ENCODE measurements at regions not wholly inside any gene's neighbourhood (a gene's known extent, or its start where the extent isn't known, plus 50 kb on each side); places are given as distances from the start of the nearest gene placed in this dataset.

GRCh38 chr2:128368437-128369107 lies 49.9 kb upstream of the HS6ST1 start:
- DNase-seq, result no peak

DNA sequence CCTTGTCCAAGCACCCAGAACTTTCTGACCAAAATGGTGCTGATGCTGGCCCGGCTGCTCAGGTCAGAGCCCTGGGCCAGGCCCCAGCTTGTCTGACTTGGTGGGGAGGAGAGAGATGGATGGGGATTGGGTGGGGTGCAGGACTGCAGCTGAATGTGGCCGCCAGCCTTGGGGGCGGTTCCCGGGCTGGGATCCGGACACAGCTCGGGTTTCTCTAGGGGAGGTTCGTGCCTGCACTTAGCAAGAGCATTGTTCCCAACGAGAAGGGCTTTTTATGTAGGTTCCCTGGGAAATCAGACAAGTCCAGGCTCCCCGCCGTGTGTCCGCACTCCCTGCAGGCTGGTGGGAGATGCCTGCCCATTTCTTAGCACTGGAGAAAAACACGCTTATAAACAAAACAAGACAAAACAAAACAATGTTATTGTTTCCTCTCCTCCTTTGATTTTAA lies 50.5 kb upstream of the HS6ST1 start:
- DNase-seq, result no peak

DNA sequence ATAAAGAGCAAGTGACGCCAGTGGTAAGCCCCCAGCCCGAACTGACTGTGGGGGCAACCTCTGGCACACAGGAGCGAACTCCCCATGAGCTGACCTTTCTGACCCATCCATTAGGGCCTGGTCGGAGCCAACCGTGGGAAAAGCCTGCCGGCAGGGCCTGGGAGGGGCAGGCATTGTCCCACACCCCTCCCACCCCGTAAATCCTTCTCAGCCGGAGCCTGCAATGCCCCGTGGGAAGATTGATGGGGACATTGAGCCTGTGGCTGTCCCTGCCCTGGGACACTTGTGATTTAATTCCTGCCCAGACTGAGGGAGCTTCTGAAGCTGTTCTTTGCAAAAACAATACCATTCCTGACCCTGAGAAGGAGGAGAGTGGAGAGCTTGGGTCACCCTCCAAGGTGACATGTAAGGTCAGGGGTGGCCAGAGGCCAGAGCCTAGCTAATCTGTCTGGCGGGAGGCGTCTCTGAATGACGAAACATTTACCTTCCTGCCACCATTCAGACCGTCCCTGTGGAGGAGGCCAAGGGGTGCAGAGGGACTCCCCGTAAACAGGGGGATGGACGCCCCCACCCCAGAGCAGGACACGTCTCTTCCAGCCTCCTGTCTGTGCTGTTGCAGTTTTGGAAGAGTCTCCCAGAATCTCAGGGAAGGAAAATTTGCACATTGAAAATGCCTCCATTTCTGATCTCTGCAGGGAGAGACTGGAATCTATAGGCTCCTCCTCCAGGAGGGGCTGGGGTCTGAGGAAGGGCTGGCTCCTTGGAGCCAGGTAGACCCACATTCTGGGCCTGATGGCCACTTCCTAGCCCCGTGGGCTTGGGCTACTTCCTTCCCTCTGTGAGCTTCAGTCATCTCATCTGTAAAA lies 51.2 kb upstream of the HS6ST1 start:
- DNase-seq, result no peak

DNA sequence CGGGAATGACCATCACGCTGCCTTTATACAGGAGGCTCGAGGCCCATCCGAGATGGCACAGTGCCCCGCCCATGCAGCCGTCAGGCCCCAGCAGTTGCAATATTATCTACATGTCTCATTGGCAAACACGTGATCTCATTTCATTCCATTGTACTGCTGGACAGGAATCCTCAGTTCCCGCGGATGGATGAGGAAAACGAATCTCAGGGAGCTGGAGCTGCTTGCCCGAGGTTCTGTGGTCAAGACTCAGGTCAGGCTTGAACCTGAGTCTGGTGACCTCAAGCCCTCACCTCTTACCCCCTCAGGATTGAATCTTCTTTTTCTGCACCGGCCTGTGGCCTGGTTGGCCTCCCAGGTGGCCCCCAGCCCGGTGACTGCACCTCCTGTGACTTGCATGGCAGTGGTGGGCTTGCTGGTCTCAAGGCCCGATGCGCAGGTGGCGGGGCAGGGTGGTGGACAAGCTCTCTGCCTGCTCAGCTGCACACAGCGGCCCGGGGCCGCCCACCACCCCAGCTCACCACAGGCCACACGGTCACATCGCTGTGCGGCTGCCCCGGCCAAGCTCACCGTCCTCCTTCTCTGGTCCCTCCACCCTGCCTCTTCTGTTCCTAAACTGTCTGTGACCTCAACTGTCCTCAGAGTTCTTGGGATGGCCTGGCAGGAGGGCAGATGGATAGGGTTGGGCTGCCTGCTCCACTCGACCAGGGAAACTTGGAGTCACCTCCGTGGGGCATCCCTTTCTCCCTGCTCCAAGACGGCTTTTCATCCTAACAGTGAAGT lies 52.0 kb upstream of the HS6ST1 start:
- DNase-seq, result no peak

DNA sequence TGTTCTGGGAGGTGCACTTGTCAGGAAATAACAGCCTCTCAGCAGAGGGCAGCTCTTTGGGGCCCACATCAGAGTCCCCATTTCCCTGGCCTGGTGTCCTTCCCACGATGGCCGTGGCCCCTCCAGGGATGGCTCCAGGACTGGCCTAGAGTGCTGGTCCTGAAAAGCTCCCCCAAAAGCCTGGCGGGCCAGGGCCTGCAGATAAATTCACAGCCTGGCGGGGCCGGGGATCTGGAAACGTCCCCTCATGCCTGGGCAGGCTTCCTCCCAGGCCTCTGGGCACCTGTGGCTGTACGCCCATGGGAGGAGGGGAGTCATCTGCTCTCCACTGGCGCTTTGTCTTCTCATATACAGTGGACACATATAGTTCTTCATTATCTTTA lies 52.6 kb upstream of the HS6ST1 start:
- DNase-seq, result no peak

DNA sequence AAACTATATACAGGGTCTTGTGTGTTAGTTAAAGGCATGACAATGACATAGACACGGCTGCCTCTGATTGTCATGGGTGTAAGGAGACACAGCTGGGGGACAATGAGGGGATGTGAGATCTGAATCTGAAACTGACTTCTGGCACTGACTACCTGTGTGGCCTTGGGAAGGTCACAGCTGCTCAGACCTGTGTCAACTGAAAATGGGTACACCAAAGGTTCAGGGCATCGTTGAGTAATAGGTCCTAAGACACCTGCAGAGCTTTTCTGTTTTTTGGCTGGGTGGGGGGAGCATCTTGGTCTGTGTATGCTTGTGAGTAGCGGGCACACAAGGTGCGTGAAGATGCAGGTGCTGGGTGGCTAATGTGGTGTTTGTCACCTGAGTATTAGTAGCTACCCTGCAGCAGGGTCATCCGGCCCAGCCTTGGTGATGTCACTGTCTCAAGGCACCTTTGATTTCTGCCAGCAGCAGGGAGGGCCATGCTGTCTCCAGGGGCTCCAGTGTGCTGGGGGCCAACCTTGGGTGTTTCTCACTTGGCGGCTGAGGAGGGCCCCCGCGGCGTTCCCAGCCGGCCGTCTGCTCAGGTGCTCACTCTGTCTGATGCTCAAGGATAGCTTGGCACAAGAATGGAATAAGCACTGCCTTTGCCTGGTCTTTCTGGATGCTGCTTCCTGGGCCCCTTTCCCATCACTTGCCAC lies 53.1 kb upstream of the HS6ST1 start:
- no peak for DNase-seq

GRCh38 chr2:128372621-128373341 lies 54.1 kb upstream of the HS6ST1 start:
- DNase-seq, result no peak

DNA sequence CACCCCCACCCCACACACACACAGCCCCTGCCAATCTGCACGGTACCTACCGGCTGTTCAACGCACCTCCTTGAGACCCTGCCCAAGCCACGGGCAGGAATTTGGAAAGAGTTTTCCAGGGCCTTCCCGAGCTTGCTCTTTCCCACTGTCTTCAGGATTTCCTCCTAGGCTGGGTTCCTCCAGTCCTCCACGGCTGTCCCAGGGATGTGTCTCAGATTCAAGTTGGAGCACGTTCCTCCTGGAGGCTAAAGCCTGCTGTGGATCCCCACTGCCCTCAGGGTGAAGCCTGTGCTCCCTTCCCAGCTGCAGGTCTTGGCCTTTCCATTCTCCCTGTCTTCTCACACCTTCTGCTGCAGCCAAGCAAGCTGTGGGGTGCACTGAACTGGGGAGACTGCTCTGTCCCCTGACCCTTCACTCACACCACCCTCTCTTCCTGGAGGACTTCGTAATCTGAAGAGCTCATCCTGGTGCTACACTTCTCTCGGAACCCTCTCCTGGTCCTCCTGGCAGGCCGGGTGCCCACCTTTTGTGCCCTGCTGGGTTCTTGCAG lies 54.9 kb upstream of the HS6ST1 start:
- DNase-seq, result no peak

GRCh38 chr2:128374001-128374710 lies 55.5 kb upstream of the HS6ST1 start:
- no peak for DNase-seq

DNA sequence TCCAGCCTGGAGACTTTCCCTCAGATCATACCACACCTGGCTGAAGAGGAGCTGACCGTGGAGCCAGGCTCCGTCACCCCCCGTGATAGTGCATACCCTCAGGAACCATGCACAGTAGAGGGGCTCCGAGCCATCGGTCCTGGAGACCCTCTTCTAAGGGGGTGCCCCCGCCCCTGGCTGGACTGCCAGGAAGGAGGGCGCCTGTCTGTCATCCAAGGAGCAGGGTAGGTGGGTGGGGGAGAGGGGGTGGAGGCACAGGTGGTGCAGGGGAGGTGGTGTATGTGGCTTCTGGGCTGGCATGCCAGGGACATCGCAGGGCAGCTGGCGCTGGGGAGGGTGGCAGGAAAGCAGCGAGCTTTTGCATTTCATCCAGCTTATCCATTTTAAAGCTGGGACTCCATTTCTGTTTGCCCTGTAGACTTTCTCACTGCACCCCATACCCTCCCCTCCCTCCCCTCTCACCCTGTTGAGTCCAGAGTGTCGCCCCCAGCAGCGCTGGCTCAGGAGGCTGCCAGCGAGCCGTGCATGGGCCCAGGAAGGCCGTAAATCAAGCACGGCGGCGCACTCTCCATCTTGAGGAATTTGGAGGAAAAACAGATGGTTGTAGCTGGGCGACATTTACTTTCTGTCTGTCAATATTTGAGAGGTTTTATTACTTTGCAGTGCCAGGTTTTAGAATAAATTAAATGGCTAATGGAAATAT lies 56.2 kb upstream of the HS6ST1 start:
- DNase-seq, result no peak

- DNase-seq, result no peak
Observed at GRCh38 chr2:128375454-128375853, 56.8 kb upstream of the HS6ST1 start.

- DNase-seq, result no peak
Observed at GRCh38 chr2:128376241-128377041, 57.8 kb upstream of the HS6ST1 start.

- DNase-seq, result no peak
Observed at GRCh38 chr2:128377071-128377910, 58.6 kb upstream of the HS6ST1 start.

DNA sequence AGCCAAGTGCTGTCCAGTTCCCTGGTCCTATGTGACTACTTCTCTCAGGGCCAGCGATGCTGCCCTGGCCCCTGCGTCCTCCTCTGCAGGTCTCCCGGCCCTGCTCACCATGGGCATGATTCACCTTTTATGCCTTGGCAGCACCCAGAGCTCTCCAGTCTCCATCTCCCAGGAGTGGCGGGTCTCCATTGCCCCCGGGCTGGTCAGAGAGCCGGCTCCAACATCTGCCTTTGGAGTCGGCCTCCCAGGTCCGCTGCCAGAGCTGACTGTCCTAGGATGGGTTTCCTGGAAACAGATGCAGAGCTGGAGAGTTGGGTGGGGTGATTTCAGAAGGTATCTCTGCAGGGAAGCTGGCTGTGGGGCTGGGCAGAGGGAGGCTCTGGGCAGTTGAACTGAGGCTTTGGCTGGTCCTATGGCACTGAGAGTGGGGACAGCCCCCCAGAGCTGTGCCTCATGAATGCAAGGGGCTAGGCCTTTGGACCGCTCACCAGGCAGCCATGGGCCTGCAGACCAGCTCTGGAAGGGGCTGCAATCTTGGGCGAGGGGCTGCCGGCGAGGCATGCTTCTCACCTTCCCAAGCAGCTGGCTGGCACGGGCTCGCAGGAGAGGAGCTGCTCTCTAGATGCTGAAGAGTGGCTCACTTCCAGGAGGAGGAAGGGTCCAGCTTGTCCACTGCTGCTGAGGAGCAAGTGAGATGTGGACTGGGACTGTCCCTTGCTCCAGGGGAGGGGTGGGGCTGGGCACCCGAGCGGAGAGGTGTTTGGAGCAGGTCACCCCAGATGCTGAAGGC lies 59.8 kb upstream of the HS6ST1 start:
- DNase-seq, result no peak

- no peak for DNase-seq
Observed at GRCh38 chr2:128379021-128380015, 60.6 kb upstream of the HS6ST1 start.

DNA sequence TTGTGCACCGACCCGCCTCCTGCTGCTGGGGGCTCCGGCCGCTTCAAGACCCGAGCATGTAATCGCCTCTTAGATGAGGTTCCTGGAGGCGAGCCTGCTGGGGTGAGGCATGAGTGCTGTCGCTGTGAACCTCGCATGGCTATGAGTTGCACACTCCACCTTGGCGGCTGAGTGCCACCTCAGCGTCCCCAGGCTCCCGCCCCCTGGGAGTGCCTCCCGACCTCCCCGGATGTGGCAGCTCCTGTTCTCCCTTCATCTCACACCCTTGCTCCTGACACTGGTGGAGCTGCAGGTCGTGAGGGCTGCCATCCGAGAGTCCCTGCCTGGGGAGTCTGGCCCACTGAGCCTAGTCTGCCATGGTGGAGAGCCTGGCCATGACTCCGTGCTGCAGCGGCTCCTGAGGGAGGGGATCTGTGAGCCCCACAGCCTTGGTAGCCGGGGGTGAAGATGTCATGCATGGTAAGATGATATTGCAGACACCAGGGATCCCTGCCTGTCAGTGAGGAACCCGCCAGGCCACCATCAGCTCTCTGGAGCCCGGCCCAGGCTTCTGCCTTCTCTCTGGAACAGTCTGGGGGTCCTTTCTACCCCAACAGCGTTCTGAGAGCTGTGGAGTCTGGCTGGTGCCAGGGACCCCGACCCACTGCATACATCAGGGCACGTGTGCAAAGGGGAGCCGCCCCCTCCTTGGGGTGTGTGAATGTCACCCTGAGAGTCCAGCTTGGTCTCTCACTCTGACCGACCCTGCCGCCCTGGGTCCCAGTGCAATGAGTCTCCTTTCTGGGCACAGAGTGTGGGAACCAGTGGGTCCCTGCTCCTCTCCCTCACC lies 61.6 kb upstream of the HS6ST1 start:
- DNase-seq, result no peak

Measured in AML-193 (cell line).